Stimulated activated CD8-positive, alpha-beta memory T cell treated with anti-CD3 and anti-CD28 coated beads, Interleukin-2, amount 100 ng/mL, for 48 hours (primary cell): ENCODE measurements at regions not wholly inside any gene's neighbourhood (a gene's known extent, or its start where the extent isn't known, plus 50 kb on each side); places are given as distances from the start of the nearest gene placed in this dataset.
"Not testable (repeated sequence)": the region's sequence is repeated elsewhere in the genome, so short reads cannot be mapped to it uniquely, and the experiment has no call there.

Experiments used
- DNase-seq, 2 donors: peaks; one replicate each; pipeline ENCODE4 v3.0.0-alpha.2; 2020; ENCODE audit warnings: low read depth in 2 of 2

DNA sequence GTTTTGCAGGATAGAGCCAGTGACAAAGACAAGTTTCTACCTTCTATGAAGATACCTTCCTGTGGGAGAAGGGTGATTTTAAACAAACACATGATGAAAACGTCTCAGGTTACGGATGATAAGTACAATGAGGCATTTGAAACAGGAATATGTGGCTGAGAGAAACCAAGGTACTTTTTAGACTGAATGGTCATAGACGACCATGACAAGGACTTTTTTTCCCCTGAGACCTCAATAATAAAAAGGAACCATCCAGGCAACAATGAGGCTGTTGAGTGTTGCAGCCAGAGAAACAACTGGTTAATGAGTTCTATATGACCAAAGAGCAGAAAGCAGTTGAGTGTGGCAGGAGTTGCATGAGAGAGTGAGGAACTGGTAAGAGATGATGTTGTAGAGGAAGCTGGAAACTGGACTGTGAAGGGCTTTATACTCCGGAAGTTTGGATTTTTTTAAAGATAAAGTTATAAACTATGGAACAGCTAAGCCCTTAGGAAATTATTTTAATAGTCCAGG lies 306.1 kb upstream of the CYRIA start:
- no peak for DNase-seq

DNA sequence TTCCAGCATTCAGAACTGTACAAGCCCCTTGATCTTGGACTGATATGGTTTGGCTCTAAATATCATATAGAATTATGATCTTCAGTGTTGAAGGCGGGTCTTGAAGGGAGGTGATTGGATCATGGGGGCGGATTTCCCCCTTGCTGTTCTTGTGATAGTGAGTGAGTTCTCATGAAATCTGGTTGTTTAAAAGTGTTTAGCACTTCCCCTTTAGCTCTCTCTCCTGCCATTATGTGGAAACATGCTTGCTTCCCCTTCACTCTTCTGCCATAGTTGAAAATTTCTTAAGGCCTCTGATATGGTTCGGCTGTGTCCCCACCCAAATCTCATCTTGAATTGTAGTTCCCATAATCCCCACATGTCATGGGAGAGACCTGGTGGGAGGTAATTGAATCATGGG lies 305.3 kb upstream of the CYRIA start:
- not testable (repeated sequence) for DNase-seq

DNA sequence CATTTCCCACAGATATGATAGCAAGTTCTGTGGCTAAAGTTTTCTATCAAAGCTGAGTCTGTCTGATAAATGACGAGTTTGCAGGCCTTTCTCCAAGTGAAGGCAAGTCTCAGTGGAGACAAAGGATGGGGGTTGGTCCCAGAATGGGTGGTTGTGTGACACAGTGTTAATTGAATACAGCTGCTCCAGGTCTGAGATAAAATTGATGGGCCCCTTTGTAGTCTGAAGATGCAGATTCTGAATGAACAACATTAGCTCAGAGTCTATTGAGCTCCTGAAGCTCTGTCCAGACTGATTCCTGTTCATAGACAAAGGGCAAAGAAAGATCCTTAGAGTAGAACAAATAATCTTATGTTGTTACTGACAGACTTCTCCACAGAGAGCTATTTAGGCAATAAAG lies 296.9 kb upstream of the CYRIA start:
- no peak for DNase-seq

DNA sequence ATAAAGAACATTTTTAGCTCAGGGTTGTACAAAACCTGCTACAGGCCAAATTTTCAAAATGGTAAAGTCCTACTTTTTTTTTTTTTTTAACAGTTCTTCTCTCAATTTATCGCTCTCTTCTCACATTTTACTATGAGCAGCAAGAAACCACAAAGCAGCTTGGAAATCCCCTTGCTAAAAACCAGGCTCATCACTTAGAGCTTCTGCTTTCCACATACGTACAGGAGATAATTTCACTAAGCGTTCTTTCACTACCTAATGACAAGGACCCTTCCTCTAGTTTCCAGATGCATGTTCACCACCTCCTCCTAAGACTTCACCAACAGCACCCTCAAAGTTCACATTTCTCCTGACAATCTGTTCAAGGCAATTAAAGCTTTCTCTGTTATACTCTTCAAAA lies 294.9 kb upstream of the CYRIA start:
- no peak for DNase-seq

DNA sequence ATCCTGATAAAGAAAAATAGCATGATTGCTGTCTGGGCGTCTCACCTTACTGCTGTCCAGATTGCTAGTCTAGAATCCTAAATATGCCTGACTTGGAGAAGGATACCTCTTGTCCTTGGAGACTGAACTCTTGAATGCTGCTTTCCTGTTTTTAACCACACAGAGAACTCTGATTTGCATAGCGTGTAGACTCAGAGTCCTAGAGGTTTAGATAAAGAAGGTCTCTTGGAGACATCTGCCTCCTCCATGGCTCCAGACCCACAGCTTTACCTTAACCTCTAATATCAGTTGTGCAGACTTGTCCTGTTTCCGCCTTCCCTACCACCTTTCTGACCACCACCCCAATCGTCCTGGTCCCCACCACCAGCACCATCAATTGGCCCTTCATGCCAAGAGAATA lies 292.6 kb upstream of the CYRIA start:
- DNase-seq: no peak

DNA sequence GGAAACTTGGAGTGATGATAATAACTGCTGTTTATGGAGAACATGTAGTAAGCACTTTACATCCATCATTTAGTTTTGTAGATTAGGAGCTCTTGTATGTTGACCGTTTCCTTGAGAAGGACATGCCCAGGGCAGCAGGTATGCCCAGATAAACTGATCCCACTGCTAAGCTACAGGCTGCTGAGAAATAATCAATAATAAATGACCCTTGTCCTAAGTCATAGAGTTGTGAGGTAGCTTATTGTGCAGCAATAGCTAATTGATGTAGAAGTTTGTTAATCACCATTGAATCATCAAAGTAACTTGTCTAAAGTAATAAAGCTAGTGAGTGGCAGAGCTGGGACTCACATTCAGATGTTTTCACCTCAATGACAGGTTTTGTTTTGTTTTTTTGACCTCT lies 287.2 kb upstream of the CYRIA start:
- no peak for DNase-seq

DNA sequence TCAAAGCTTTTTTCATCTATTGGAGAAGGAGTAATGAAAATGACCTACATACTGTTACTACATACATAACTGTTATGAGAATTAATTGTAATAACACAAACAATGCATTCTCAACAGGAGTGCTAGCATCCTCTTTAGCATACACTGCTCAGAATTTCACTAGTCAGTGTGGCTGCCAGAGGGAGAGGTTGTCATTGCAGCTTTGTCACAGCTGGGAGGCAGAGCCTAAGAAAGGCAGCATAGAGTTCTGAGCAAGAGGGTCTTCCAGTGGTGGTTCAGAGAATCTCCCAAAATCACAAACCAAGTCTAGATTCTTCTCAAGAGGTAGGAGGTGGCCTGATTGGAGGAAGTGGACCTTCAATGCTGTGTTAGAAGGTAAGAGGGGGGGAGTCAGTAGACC lies 286.7 kb upstream of the CYRIA start:
- no peak for DNase-seq

DNA sequence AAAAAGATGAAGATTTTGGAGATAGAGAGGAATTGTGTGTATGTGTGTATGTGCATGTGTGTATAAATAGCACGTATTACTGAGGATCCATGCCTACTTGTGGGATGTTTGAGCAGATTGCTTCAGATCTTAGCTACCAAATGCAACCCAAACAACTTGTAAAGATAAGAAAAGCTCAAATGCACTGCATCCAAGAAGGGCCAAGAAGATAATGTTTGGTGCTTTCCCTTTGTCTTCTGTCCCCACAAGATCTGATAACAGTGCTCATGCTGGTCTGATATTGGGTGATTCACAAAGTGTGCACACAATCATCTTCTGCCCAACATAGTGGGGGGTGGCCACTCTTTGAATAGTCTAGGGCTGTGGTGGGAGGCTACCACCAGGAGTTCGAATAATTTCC lies 284.8 kb upstream of the CYRIA start:
- no peak for DNase-seq

DNA sequence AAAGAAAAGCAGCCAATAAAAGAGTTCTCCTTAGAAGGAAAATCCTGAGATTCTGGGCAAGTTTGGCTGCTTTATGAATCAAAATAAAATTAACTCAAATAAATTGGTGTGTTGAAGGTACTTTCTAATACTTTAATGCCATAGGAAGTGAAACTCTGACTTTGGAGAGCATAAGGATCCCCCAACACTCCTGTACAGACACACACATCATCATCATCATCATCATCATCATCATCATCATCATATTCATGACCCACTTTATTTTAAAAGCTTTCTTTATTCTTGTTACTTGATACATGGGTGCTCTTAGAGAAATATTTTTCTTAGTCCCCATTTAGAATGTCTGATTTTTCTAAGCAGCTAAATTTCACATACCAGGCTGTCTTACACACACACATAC lies 283.1 kb upstream of the CYRIA start:
- DNase-seq: no peak

DNA sequence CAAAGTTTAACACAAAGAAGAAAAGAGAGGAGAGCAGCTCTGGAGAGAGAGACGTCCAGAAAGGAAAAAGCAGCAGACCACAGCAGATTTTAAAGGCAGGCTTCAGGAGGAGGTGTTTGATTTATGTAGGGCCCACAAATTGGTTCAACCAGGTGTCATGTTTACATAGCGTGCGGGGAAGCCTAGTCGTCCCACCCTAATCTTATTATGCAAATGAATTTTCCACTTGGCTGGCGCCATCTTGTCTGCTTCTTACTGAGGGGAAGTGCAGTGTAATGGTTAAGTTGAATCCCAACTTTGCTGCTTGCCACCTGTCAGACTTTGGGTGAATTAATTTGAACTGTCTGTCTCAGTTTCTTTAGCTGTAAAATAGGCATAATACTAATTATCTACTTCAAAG lies 282.4 kb upstream of the CYRIA start:
- DNase-seq: no peak

DNA sequence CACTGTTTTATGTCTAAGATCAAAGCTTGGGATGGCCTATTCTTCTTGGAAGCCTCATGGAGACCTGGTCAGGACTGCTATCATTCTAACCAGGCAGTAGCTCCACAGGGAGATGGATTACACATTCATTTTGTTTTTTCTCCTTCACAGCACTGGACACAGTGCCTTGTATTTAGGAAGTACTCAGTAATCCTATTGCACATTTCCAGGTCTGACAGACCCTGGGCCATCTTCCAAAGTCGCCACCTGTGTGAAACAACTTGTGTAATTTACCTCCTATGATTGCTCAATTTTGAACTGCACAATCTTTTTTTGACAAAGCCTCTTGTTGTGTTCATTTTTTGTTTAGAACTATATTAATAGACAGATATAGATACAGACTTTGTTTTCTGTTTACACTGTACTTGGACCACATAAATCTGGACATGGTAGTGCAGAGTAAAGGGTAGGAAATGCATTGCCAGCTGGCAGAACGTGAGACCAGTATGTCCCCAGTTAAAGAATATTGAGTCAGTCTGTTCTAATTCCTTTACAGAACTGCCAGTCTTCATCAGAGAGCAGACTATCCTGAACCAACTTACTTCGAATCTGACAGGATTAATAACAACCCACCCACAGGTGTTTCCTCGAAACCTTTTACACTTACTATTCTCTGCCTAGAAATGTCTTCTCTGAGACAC lies 277.8 kb upstream of the CYRIA start:
- no peak for DNase-seq

DNA sequence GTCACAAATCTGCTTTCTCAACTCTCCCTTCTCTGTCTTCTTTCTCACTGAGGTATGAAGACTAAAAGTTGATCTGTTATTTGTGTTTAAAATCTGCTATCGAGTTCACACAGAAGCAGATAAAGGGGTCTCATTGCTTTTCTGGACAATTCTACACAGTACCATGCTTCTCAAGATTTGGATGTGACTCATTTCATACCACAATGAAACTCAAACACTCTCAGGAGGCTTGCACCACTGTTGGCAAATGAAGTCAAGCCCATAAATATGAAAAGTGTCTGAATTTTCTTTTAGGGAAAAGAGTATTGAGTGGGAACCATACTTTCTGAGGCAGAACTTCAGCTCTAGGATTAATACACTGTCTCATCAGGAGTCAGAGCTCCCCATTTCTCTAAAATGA lies 274.6 kb upstream of the CYRIA start:
- no peak for DNase-seq

DNA sequence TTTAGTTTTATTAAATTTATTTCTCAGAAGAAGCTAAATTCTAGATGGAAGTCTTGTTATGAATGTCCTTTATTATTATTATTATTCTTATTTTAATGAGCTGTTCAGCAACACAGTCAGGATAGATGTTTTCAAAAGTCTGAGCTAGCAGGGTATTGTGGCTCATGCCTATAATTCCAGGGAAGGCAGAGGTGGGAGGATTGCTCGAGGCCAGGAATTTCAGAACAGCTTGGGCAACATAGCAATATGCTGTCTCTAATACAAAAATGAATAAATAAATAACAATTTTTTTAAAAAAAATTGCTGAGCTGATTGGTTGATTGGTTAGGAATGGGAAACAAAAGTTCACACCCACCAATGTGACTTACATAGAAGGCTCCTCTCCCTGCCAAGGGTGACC lies 274.1 kb upstream of the CYRIA start:
- DNase-seq: no peak

DNA sequence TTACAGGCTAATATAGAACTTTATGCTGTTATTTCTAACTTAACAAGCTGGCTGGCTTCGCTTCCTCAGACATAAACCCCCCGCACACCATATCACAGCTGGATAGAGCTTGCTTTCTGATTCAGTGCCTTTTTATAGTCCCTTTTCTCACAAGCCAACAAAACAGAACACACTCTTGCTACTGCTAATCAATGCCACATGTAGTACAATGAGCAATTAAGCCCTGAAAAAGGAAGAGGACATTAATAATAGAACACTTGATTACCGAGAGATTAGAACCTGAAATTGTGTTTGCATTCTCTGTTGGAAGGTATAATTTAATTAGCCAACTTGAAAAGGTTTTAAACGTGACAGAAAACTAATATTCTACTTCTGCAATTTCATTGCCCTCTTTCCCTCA lies 267.7 kb upstream of the CYRIA start:
- no peak for DNase-seq

DNA sequence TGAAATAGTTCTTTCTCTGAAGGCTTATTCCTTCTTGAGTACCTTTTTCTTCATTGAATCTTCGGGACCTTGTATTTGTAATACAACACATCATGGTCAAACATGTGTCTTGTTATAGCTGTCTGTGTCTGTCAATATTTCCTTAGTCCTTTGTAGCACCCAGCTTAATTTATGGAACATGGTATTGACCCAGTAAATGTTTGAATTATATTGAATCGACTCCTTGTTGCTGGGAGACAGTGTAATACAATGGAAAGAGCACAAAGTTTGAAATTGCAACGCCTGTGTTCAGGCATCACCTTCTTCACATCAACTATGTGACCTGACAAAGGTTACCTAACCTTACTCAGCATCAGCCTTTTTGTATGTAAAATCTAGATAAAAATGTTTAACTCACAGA lies 267.2 kb upstream of the CYRIA start:
- no peak for DNase-seq

DNA sequence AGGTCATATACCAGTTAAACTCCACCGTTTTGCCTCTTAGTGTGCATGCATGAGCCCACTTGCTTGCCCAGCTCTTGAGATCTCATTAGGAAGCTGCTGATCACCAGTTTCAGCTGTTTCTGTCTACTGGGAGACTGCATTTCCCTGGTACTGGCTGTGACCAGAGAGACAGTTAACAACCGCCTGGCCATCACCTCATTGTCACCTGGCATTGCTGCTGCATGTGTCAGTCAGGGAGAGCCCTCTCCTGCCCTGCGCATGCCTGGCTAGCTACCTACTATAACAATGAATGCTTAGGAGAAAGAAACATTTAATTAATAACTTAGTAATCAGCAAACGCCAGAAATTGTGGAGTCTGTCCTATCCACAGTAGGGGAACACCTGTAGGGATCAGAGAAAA lies 265.8 kb upstream of the CYRIA start:
- no peak for DNase-seq

DNA sequence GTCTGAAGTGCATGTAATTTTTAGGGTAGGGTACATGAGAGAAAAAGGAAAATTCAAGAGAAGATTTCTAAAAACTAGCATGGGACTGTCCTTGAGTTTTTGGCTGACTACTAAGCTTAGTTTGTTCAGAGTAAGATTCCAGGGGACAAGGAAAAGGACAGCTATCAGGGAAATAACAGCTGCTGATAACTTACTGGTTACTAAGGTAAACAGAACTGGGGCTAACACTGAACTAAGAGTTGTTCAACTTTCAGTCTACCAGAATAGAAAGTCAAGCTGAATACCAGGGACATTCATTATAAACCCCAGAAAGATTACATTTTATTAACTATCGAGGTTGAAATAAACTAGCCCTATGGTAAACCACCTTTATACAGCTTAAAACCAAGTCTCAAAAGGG lies 261.8 kb upstream of the CYRIA start:
- no peak for DNase-seq

DNA sequence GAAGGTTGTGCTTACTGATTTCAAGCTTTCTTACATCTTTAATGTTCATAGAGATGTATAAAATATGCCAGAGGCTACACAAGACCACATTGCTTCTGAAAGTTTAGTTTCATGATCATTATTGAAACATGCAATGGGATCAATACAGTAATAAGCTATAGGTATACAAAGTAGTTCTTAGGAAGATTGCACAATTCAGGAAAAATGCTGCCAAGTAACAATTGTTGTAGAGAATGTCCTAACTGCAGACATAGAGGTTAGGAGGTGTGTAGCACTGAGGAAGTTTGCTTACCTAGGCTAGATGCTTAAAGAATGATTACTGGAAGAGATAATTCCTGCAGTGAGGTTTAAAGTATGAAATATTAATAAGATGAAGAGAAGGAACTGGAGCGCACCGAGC lies 259.5 kb upstream of the CYRIA start:
- DNase-seq: no peak

DNA sequence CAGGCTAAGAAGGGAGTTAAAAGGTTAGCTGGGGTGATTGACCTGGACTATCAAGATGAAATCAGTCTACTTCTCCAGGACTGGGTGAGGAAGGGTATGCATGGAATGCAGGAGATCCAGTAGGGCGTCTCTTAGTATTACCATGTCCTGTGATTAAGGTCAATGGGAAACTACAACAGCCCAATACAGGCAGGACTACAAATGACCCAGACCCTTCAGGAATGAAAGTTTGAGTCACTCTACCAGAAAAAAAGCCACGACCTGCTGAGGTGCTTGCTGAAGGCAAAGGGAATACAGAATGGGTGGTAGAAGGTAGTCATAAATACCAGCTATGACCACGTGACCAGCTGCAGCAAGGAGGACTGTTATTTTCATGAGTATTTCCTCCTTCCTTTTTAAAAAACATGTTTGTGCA lies 249.7 kb upstream of the CYRIA start:
- not testable (repeated sequence) for DNase-seq

DNA sequence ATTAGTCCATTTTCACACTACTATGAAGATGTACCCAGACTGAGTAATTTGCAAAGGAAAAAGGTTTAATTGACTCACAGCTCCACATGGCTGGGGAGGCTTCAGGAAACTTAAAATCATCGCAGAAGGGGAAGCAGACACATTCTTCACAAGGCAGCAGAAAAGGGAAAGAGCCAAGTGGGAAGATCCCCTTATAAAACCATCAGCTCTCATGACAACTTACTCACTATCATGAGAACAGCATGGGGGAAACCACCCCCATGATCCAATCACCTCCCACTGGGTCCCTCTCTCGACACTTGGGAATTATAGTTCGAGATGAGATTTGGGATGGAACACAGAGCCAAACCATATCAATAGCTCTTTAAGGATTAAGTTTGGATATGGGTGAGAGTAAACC lies 246.1 kb upstream of the CYRIA start:
- no peak for DNase-seq

DNA sequence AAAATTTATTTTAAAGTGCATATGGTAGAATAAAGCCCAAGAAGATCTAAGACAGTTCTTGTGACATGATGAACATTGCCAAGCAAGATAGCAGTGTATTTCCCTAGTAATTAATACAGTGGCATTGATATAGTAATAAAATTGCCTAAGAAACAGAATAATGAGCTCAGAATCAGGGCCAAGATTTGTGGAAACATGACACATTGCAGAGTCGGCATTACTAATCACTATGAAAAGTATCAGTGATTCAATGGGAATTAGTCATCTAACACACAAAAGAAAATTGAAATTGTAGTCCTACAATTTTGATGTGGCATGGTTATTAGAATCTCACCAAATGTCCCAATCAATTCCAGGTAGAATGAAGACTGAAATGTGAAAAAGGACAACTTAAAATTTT lies 243.0 kb upstream of the CYRIA start:
- no peak for DNase-seq

DNA sequence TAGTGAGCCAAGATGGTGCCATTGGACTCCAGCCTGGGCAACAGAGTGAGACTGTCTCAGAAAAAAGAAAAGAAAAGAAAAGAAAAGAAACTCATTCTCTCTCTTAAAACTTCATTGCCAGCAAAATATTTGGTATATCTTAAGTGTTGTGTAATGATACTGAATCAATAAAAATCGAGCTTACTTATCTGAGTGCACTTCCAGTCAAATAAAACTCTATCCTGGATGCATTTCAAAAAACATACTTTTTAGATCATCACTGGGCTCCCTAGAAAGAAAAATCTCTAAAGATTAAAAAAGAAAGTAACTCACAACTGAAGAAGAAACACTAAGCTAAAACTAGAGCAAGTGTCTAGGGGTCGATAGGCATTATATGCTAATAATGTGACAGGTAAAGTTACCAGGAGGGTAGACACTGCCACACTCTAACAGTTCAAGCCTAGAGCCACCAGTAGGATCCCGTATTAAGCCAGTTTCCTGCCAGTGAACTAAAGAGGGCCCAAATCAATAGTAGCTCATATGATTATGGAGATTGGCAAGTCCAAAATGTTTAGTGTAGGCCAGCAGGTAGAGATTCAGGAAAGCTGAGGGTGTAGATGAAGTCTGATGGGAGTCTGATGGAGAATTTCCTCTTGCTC lies 242.1 kb upstream of the CYRIA start:
- no peak for DNase-seq

DNA sequence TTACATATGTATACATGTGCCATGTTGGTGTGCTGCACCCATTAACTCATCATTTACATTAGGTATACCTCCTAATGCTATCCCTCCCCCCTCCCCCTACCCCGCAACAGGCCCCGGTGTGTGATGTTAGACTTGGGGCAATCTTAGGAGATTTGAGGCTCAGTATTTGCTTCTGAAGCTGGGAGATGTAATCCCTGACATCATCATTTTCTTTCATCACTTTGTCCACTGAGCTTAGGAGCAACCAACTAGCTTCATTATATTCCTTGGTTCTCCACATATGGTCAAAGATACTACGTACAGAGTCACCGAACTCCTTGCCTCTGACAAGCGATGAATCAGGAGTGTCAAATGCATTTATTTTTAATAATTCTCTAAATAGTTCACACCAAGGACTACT lies 239.7 kb upstream of the CYRIA start:
- not testable (repeated sequence) for DNase-seq
